H1 (cell line): ENCODE measurements at regions not wholly inside any gene's neighbourhood (a gene's known extent, or its start where the extent isn't known, plus 50 kb on each side); places are given as distances from the start of the nearest gene placed in this dataset.

Experiments used
- RBBP5 ChIP-seq: IDR thresholded peaks from 2 replicates; pipeline ENCODE4 v1.7.1; 2012; ENCODE audit warnings: low read depth, mild to moderate bottlenecking, inconsistent platforms, low read length, moderate library complexity, borderline replicate concordance
- TF ChIP-seq, protein P1 (sequence below), 3 experiments: IDR thresholded peaks; 1 replicate in 2 of 3; 2 replicates in 1 of 3; pipeline versions ENCODE4 v1.5.1 to v1.6.1; 2011; ENCODE audit warnings: low read length in 3 of 3, mild to moderate bottlenecking in 3 of 3, inconsistent platforms in 2 of 3, low read depth in 1 of 3, moderate library complexity in 1 of 3; ENCODE audit not compliant: insufficient read depth in 1 of 3; ENCODE audit errors: control extremely low read depth in 1 of 3
- TF ChIP-seq, protein P2 (sequence below): fragments of 300-600 bp; sonication (generic); IDR thresholded peaks from 2 replicates; pipeline ENCODE4 v1.7.1; 2012; ENCODE audit warnings: low read length, moderate library complexity, mild to moderate bottlenecking, inconsistent platforms; ENCODE audit not compliant: insufficient replicate concordance

DNA sequence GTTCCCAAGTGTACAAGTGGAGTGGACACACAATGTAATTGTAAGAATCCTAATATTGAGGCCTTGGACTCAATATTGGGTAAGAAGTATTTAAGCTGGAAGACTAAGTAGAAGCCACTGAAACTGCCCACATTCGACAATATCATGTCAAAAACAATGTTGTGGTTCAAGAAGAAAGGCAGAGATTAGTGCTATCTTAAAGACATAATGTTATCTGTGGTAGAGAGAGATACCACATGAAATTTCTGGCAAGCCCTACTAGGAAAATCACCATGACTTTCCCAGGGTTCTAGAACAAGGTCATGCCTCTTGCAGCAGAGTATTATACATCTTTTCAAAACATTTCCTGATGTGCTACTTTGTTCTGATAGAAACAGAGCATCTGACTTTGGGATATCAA lies 192.6 kb downstream of the RAP2B start:
- TF ChIP-seq, protein P1, sequence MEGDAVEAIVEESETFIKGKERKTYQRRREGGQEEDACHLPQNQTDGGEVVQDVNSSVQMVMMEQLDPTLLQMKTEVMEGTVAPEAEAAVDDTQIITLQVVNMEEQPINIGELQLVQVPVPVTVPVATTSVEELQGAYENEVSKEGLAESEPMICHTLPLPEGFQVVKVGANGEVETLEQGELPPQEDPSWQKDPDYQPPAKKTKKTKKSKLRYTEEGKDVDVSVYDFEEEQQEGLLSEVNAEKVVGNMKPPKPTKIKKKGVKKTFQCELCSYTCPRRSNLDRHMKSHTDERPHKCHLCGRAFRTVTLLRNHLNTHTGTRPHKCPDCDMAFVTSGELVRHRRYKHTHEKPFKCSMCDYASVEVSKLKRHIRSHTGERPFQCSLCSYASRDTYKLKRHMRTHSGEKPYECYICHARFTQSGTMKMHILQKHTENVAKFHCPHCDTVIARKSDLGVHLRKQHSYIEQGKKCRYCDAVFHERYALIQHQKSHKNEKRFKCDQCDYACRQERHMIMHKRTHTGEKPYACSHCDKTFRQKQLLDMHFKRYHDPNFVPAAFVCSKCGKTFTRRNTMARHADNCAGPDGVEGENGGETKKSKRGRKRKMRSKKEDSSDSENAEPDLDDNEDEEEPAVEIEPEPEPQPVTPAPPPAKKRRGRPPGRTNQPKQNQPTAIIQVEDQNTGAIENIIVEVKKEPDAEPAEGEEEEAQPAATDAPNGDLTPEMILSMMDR (IDR thresholded peaks at IDR 0.05; ENCODE audit: control extremely low read depth in 1 of 3, insufficient read depth in 1 of 3, low read depth in 1 of 3, low read length in 3 of 3) = no peak
- TF ChIP-seq, protein P2, sequence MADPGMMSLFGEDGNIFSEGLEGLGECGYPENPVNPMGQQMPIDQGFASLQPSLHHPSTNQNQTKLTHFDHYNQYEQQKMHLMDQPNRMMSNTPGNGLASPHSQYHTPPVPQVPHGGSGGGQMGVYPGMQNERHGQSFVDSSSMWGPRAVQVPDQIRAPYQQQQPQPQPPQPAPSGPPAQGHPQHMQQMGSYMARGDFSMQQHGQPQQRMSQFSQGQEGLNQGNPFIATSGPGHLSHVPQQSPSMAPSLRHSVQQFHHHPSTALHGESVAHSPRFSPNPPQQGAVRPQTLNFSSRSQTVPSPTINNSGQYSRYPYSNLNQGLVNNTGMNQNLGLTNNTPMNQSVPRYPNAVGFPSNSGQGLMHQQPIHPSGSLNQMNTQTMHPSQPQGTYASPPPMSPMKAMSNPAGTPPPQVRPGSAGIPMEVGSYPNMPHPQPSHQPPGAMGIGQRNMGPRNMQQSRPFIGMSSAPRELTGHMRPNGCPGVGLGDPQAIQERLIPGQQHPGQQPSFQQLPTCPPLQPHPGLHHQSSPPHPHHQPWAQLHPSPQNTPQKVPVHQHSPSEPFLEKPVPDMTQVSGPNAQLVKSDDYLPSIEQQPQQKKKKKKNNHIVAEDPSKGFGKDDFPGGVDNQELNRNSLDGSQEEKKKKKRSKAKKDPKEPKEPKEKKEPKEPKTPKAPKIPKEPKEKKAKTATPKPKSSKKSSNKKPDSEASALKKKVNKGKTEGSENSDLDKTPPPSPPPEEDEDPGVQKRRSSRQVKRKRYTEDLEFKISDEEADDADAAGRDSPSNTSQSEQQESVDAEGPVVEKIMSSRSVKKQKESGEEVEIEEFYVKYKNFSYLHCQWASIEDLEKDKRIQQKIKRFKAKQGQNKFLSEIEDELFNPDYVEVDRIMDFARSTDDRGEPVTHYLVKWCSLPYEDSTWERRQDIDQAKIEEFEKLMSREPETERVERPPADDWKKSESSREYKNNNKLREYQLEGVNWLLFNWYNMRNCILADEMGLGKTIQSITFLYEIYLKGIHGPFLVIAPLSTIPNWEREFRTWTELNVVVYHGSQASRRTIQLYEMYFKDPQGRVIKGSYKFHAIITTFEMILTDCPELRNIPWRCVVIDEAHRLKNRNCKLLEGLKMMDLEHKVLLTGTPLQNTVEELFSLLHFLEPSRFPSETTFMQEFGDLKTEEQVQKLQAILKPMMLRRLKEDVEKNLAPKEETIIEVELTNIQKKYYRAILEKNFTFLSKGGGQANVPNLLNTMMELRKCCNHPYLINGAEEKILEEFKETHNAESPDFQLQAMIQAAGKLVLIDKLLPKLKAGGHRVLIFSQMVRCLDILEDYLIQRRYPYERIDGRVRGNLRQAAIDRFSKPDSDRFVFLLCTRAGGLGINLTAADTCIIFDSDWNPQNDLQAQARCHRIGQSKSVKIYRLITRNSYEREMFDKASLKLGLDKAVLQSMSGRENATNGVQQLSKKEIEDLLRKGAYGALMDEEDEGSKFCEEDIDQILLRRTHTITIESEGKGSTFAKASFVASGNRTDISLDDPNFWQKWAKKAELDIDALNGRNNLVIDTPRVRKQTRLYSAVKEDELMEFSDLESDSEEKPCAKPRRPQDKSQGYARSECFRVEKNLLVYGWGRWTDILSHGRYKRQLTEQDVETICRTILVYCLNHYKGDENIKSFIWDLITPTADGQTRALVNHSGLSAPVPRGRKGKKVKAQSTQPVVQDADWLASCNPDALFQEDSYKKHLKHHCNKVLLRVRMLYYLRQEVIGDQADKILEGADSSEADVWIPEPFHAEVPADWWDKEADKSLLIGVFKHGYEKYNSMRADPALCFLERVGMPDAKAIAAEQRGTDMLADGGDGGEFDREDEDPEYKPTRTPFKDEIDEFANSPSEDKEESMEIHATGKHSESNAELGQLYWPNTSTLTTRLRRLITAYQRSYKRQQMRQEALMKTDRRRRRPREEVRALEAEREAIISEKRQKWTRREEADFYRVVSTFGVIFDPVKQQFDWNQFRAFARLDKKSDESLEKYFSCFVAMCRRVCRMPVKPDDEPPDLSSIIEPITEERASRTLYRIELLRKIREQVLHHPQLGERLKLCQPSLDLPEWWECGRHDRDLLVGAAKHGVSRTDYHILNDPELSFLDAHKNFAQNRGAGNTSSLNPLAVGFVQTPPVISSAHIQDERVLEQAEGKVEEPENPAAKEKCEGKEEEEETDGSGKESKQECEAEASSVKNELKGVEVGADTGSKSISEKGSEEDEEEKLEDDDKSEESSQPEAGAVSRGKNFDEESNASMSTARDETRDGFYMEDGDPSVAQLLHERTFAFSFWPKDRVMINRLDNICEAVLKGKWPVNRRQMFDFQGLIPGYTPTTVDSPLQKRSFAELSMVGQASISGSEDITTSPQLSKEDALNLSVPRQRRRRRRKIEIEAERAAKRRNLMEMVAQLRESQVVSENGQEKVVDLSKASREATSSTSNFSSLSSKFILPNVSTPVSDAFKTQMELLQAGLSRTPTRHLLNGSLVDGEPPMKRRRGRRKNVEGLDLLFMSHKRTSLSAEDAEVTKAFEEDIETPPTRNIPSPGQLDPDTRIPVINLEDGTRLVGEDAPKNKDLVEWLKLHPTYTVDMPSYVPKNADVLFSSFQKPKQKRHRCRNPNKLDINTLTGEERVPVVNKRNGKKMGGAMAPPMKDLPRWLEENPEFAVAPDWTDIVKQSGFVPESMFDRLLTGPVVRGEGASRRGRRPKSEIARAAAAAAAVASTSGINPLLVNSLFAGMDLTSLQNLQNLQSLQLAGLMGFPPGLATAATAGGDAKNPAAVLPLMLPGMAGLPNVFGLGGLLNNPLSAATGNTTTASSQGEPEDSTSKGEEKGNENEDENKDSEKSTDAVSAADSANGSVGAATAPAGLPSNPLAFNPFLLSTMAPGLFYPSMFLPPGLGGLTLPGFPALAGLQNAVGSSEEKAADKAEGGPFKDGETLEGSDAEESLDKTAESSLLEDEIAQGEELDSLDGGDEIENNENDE = no peak
- TF ChIP-seq RBBP5 = no peak
